ENCODE measurements at regions not wholly inside any gene's neighbourhood (a gene's known extent, or its start where the extent isn't known, plus 50 kb on each side); places are given as distances from the start of the nearest gene placed in this dataset.
A peak's percentile ranks its signal among the peaks of the same experiment; 100 is the strongest.

- Histone ChIP-seq H3K79me1 (ENCODE audit: low read length) (no peaks in the 10 kb centered on the region), H3K4ac (ENCODE audit: low read depth, low read length) (no peak overlapping the region), H3K4me2 (ENCODE audit: low read length) (no peak overlapping the region), H3K9ac (ENCODE audit: low read length) (no peak overlapping the region), H4K12ac (ENCODE audit: low read depth, low read length) (no peak overlapping the region), H3K27ac (ENCODE audit: low read depth, low read length) (no peak overlapping the region), H3K23ac (ENCODE audit: low read length) (no peak overlapping the region), H3K18ac (ENCODE audit: low read length) (no peak overlapping the region), H2AFZ (ENCODE audit: insufficient read depth, low read length, poor library complexity) (no peak overlapping the region), H2BK12ac (ENCODE audit: low read length) (no peak overlapping the region), H3K4me3 (ENCODE audit: low read depth, low read length) (no peak overlapping the region), H3K79me2 (ENCODE audit: control insufficient read depth, insufficient read depth, low read length, poor library complexity) (no peaks in the 10 kb centered on the region), H3K4me1 (ENCODE audit: control insufficient read depth in 1 of 2, insufficient read depth in 2 of 2, low read length in 2 of 2) (no peaks in the 10 kb centered on the region), H2BK120ac (ENCODE audit: insufficient read depth, low read length, poor library complexity) (no peak overlapping the region), H4K8ac (ENCODE audit: low read depth, low read length) (no peak overlapping the region), H3K14ac (ENCODE audit: low read length) (no peak overlapping the region), H3K36me3 (ENCODE audit: control insufficient read depth in 1 of 2, insufficient read depth in 2 of 2, low read length in 2 of 2) (no peaks in the 10 kb centered on the region), H3K27me3 (ENCODE audit: insufficient read depth, low read length) (no peaks in the 10 kb centered on the region), H4K91ac (ENCODE audit: low read depth, low read length) (no peak overlapping the region), H2BK5ac (ENCODE audit: low read depth, low read length, poor library complexity) (no peak overlapping the region), H3K9me3 (ENCODE audit: insufficient read depth, low read depth, low read length) (no peaks in the 10 kb centered on the region), H2AK5ac (ENCODE audit: low read length) (no peak overlapping the region)
- no peak for DNase-seq
- WGBS (ENCODE audit: extremely low coverage, insufficient coverage, insufficient read length) = no CpG with 5 or more reads among the region's 3 CpGs
Measured at GRCh38 chr20:6898928-6899327, 131.4 kb downstream of the BMP2 start.

GRCh38 chr20:6906871-6907270, 139.4 kb downstream of the BMP2 start:
- no peak overlapping the region for H4K8ac ChIP-seq (ENCODE audit: low read depth, low read length)
- WGBS (ENCODE audit: extremely low coverage, insufficient coverage, insufficient read length) = no CpG with 5 or more reads among the region's 2 CpGs

GRCh38 chr20:6908673-6909072, 141.2 kb downstream of the BMP2 start:
- Histone ChIP-seq H2BK5ac (ENCODE audit: low read depth, low read length, poor library complexity) (no peak overlapping the region), H4K91ac (ENCODE audit: low read depth, low read length) (no peak overlapping the region), H4K12ac (ENCODE audit: low read depth, low read length) (no peak overlapping the region), H3K14ac (ENCODE audit: low read length) (no peak overlapping the region), H3K18ac (ENCODE audit: low read length) (no peak overlapping the region), H3K27ac (ENCODE audit: low read depth, low read length) (no peak overlapping the region), H2BK120ac (ENCODE audit: insufficient read depth, low read length, poor library complexity) (no peak overlapping the region), H2BK12ac (ENCODE audit: low read length) (no peak overlapping the region), H3K4me3 (ENCODE audit: low read depth, low read length) (no peak overlapping the region), H3K23ac (ENCODE audit: low read length) (no peak overlapping the region), H3K9ac (ENCODE audit: low read length) (no peak overlapping the region), H3K9me3 (ENCODE audit: insufficient read depth, low read depth, low read length) (no peaks in the 10 kb centered on the region), H3K79me2 (ENCODE audit: control insufficient read depth, insufficient read depth, low read length, poor library complexity) (no peaks in the 10 kb centered on the region), H3K36me3 (ENCODE audit: control insufficient read depth in 1 of 2, insufficient read depth in 2 of 2, low read length in 2 of 2) (no peaks in the 10 kb centered on the region), H3K4me1 (ENCODE audit: control insufficient read depth in 1 of 2, insufficient read depth in 2 of 2, low read length in 2 of 2) (no peaks in the 10 kb centered on the region), H3K4ac (ENCODE audit: low read depth, low read length) (no peak overlapping the region), H3K79me1 (ENCODE audit: low read length) (no peaks in the 10 kb centered on the region), H4K8ac (ENCODE audit: low read depth, low read length) (no peak overlapping the region), H3K4me2 (ENCODE audit: low read length) (no peak overlapping the region), H2AK5ac (ENCODE audit: low read length) (no peak overlapping the region), H2AFZ (ENCODE audit: insufficient read depth, low read length, poor library complexity) (no peak overlapping the region), H3K27me3 (ENCODE audit: insufficient read depth, low read length) (no peaks in the 10 kb centered on the region)
- no CpG with 5 or more reads among the region's 2 CpGs for WGBS (ENCODE audit: extremely low coverage, insufficient coverage, insufficient read length)
- DNase-seq = peak in 1 of 2 donors; percentile 15

More at GRCh38 chr20:6906871-6907270, 139.4 kb downstream of the BMP2 start:
- Histone ChIP-seq H2AFZ (ENCODE audit: insufficient read depth, low read length, poor library complexity) (no peak overlapping the region), H3K79me1 (ENCODE audit: low read length) (no peaks in the 10 kb centered on the region), H4K91ac (ENCODE audit: low read depth, low read length) (no peak overlapping the region), H3K18ac (ENCODE audit: low read length) (no peak overlapping the region), H3K4me2 (ENCODE audit: low read length) (no peak overlapping the region), H3K9ac (ENCODE audit: low read length) (no peak overlapping the region), H3K14ac (ENCODE audit: low read length) (no peak overlapping the region), H4K12ac (ENCODE audit: low read depth, low read length) (no peak overlapping the region), H3K79me2 (ENCODE audit: control insufficient read depth, insufficient read depth, low read length, poor library complexity) (no peaks in the 10 kb centered on the region), H3K4me1 (ENCODE audit: control insufficient read depth in 1 of 2, insufficient read depth in 2 of 2, low read length in 2 of 2) (no peaks in the 10 kb centered on the region), H3K23ac (ENCODE audit: low read length) (no peak overlapping the region), H2BK120ac (ENCODE audit: insufficient read depth, low read length, poor library complexity) (no peak overlapping the region), H3K9me3 (ENCODE audit: insufficient read depth, low read depth, low read length) (no peaks in the 10 kb centered on the region), H3K36me3 (ENCODE audit: control insufficient read depth in 1 of 2, insufficient read depth in 2 of 2, low read length in 2 of 2) (no peaks in the 10 kb centered on the region), H3K27ac (ENCODE audit: low read depth, low read length) (no peak overlapping the region), H3K4me3 (ENCODE audit: low read depth, low read length) (no peak overlapping the region), H2AK5ac (ENCODE audit: low read length) (no peak overlapping the region), H3K27me3 (ENCODE audit: insufficient read depth, low read length) (no peaks in the 10 kb centered on the region), H2BK5ac (ENCODE audit: low read depth, low read length, poor library complexity) (no peak overlapping the region), H3K4ac (ENCODE audit: low read depth, low read length) (no peak overlapping the region), H2BK12ac (ENCODE audit: low read length) (no peak overlapping the region)
- no peak for DNase-seq

- H3K4me3 ChIP-seq (ENCODE audit: low read depth, low read length) = no peak overlapping the region
- no peaks in the 10 kb centered on the region for H3K9me3 ChIP-seq (ENCODE audit: insufficient read depth, low read depth, low read length)
- H3K27me3 ChIP-seq (ENCODE audit: insufficient read depth, low read length) = no peaks in the 10 kb centered on the region
- no peak overlapping the region for H2BK5ac ChIP-seq (ENCODE audit: low read depth, low read length, poor library complexity)
- H3K36me3 ChIP-seq (ENCODE audit: control insufficient read depth in 1 of 2, insufficient read depth in 2 of 2, low read length in 2 of 2) = no peaks in the 10 kb centered on the region
- H2BK12ac ChIP-seq (ENCODE audit: low read length) = no peak overlapping the region
- no peak overlapping the region for H2AFZ ChIP-seq (ENCODE audit: insufficient read depth, low read length, poor library complexity)
- no peak overlapping the region for H3K4ac ChIP-seq (ENCODE audit: low read depth, low read length)
- no peak overlapping the region for H4K91ac ChIP-seq (ENCODE audit: low read depth, low read length)
- no CpG with 5 or more reads among the region's 3 CpGs for WGBS (ENCODE audit: extremely low coverage, insufficient coverage, insufficient read length)
- no peak overlapping the region for H3K23ac ChIP-seq (ENCODE audit: low read length)
- H3K27ac ChIP-seq (ENCODE audit: low read depth, low read length) = no peak overlapping the region
- H3K79me1 ChIP-seq (ENCODE audit: low read length) = no peaks in the 10 kb centered on the region
- no peak overlapping the region for H2AK5ac ChIP-seq (ENCODE audit: low read length)
- DNase-seq = peak in 1 of 2 donors; percentile 47
- no peak overlapping the region for H4K12ac ChIP-seq (ENCODE audit: low read depth, low read length)
- H3K14ac ChIP-seq (ENCODE audit: low read length) = no peak overlapping the region
- H3K79me2 ChIP-seq (ENCODE audit: control insufficient read depth, insufficient read depth, low read length, poor library complexity) = no peaks in the 10 kb centered on the region
- no peak overlapping the region for H3K18ac ChIP-seq (ENCODE audit: low read length)
- no peak overlapping the region for H4K8ac ChIP-seq (ENCODE audit: low read depth, low read length)
- no peaks in the 10 kb centered on the region for H3K4me1 ChIP-seq (ENCODE audit: control insufficient read depth in 1 of 2, insufficient read depth in 2 of 2, low read length in 2 of 2)
- H3K9ac ChIP-seq (ENCODE audit: low read length) = no peak overlapping the region
- no peak overlapping the region for H3K4me2 ChIP-seq (ENCODE audit: low read length)
- no peak overlapping the region for H2BK120ac ChIP-seq (ENCODE audit: insufficient read depth, low read length, poor library complexity)
Measured at GRCh38 chr20:6909608-6910007, 142.1 kb downstream of the BMP2 start.

All from trophoblast cell (in vitro differentiated cells and primary cell).